NCI-H345 treated with DMSO at 0.1 percent for 48 hours (cell line): ENCODE measurements at regions not wholly inside any gene's neighbourhood (a gene's known extent, or its start where the extent isn't known, plus 50 kb on each side); places are given as distances from the start of the nearest gene placed in this dataset.
"Not testable (repeated sequence)": the region's sequence is repeated elsewhere in the genome, so short reads cannot be mapped to it uniquely, and the experiment has no call there.

Source experiments
- DNase-seq: peaks from one replicate; lab custom pipeline; 2025; ENCODE audit not compliant: unreplicated experiment; lab: John Stamatoyannopoulos, UW

DNA sequence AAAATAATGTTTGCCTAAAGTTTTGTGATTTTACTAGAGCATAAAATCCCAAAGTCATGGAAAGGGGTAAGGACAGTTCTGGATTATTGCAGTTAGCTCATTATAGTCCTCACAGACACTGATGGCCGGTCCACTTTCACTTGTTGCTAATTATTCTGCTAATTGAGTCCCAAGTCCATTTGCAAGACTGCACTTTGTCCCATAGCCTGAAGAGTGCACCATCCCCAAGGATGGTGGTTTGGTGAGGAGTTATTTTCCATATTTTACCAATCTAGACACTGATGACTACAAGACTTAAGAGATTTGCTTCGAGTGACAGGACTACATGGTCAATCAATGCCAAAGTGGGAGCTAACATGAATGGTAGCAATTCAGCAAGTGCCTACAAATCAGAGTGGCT lies 181.8 kb upstream of the CACNA2D1 start:
- DNase-seq = no peak

DNA sequence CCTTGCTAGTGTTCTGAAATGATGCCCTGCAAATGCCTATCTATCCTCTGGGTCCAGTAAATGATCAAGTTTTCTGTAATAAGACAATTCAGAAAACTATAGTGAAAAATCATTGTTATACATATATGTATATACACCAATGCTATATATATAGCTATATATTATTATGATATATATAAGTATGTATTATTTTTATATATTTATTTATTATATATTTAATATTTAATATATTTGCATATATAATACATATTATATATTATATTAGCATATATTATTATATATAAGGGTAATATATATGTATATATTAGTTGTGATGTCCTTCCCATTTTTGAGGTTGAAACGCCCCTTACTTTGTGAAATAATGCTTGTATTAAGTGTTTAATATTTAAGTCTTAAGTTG lies 181.4 kb upstream of the CACNA2D1 start:
- no peak for DNase-seq

DNA sequence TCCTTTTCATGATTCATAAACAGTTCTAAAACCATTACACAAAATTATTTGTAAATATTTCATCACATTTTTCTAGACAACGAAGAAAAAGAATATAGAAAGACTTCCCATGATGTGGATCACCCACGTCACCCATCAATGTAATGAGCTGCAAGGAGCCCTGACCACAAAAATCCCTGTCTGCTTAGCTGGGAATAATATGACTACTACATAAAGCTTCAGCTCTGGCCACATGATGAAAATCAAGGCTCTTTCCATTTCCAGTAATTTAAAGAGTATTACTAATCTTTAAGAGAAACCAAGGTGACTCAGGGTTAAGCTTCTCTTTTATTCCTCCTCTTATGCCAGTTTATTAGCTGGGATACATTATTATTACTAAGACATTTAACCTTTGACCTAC lies 180.8 kb upstream of the CACNA2D1 start:
- DNase-seq = no peak

DNA sequence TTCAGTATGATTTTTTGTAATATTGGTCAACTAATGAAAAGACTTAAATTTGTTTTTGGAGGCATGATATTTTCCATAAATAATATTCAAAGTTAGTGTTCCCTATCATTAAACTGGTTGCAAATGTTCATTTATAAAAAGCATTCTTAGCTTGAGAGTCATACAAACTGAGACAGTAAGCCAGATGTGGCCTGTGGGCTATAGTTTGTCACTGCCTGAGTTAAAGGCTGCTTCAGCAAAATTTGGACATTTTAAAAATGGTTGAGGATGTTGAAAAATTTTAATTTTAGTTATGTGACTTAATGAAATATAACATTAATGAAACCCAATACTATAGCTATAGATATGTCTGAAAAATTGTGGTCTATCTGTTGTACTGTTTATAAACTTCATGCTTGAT lies 180.2 kb upstream of the CACNA2D1 start:
- DNase-seq = no peak

DNA sequence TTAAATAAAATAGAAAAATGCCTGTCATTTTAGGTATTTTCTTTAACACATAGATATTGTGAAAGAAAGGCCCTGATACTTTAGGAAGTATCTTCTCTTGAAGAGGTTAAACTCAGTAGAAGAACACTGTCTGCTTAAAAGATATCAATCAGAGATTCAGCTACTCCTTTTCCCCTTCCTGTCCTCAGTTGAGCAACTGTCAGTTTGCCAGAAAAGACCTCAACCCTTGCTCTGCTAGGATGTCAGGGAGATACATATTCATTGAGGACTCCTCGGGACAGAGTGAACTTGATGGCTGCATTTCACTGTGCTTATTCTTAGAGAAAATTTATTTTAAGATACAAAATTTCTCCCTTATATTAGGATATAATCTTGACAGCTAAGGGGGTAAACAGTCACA lies 173.6 kb upstream of the CACNA2D1 start:
- DNase-seq = no peak

DNA sequence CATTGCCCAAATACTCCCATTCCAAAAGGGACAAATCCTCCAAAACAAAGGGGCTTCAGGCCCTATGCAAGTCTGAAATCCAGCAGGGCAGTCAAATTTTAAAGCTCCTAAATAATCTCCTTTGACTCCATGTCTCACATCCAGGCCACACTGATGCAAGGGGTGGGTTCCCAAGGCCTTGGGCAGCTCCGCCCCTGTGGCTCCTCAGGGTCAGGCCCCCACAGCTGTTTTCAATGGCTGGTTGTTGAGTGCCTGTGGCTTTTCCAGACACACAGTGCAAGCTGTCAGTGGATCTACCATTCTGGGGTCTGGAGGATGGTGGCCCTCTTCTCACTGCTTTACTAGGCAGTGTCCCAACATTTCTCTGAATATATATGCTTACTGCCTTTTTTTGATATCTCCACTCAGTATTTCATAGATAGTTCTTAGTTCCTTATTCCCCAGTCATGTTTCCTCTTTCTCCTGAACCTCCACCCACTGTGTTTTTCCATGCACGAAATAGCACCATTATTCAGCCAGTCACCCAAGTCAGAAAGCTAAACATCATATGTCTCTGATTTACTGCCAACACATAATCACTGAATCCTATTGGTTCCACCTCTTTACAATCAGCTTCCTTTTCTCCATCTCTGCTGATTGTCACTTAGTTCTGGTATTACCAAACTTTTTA lies 172.6 kb upstream of the CACNA2D1 start:
- DNase-seq = no peak

DNA sequence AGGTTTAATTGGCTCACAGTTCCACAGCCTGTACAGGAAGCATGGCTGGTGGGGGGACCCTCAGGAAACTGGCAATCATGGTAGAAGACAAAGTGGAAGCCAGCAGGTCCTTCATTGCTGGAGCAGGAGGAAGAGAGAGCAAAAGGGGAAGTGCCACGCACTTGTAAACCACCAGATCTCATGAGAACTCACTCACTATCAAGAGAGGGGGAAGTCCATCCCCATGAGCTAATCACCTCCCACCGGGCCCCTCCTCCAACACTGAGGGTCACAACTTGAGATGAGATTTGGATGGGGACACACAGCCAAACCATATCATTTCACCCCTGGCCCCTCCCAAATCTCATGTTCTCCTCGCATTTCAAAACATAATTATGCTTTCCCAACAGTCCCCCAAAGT lies 171.9 kb upstream of the CACNA2D1 start:
- no peak for DNase-seq

DNA sequence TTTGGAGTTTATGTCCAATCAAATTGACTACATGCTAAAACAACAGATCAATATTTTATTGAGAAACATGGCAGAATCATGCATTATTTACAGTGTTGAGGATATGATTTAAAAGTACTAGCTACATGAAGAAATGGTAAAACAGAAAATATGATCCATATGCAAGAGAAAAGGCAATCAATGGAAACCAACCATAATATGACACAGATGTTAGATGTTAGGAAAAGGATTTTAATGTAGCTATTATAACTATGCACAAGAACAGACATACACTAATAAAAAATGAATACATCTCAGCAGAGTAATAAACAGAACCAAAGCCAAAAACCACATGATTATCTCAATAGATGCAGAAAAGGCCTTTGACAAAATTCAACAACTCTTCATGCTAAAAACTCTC lies 166.2 kb upstream of the CACNA2D1 start:
- DNase-seq = no peak

DNA sequence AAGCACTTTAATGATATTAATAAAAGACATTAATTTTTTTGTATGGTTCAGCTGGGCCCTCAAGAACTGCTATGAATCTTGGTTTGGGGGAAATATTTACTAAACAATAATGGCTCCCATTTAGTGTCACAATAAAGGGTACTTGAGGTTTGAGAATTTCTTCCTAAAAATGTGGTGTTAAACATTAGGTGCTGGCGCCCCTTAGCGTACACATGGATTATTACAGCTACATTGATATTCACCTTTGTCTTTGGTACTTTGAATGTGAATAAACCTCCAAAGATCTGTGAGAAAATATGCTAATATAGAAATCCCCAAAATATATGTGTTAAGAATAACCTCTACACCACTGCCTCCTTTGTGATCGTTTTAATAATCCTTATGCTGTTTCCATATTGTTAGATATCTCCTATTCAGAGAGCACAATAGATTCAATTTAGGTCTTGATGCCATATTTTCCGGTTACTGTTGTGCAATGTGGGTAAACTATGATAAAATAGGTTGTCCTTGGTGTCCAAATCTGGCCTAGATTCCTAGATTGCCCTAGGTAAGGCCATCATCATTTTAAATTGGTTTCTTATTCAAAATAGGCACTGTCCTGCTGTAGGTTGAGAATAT lies 161.8 kb upstream of the CACNA2D1 start:
- peak; percentile 42 for DNase-seq

DNA sequence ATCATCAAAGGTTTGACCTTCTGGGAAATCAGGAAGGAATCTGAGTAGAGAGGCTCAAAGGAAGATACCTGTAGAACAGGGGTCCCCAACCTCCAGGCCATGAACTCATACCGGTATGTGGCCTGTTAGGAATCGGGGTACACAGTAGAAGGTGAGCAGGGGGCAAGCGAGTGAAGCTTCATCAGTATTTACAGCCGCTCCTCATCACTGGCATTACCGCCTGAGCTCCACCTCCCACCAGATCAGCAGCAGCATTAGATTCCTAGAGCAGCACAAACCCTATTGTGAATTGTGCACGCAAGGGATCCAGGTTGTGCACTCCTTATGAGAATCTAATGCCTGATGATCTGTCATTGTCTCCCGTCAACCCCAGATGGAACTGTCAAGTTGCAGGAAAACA lies 158.5 kb upstream of the CACNA2D1 start:
- no peak for DNase-seq

DNA sequence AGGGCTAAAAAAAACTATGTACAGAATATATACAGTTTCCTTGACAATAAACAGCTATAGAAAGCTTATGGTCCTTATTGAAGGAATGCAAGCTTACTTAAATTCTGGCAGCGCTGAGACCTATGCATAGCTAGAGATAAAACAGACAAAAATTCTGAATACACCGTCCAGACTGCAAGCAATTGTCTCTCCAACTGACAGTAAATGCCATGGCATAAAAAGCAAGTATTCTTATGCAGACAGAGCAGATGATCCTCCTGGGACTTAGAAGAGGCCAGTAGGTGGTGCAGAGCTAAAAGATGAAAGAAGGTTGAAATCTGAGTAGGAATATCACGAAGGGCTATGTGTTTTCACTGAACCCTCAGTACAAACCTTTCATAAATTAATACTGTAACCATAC lies 157.0 kb upstream of the CACNA2D1 start:
- no peak for DNase-seq

DNA sequence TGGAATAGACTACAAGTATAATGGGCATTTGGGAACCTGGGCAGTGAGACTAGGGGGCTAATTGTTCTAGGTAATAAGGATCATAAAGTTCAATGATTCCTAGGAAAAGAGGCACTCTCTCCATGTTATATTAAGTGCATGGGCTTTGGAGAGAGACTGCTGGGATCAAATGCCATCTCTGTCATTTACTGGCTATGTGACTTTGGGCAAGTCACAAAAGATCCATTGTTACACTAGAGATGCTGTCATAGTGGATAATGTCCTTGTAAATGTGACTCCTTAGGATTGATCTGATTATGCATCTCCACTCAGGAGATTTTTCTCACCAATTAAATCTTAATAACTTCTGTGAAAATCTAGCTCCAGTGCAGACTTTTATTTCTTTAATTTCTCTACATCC lies 156.3 kb upstream of the CACNA2D1 start:
- DNase-seq = no peak

DNA sequence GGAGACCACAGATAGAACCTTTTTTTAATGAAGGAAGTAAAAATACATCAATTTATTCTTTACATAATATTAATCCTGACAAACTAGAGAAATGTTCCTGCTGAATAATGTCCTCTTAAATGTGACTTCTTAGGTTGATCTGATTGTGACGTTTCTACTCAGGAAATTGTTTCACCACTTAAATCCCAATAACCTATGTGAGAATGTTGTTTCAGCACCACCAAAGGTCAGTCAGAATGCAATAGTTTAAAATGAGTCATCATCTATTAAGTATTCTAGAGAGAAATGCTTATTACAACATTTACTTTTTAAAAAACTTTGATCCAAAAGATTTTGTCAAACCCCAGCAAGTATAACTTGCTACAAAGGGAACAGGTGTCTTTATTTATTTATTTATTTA lies 155.4 kb upstream of the CACNA2D1 start:
- DNase-seq = no peak

DNA sequence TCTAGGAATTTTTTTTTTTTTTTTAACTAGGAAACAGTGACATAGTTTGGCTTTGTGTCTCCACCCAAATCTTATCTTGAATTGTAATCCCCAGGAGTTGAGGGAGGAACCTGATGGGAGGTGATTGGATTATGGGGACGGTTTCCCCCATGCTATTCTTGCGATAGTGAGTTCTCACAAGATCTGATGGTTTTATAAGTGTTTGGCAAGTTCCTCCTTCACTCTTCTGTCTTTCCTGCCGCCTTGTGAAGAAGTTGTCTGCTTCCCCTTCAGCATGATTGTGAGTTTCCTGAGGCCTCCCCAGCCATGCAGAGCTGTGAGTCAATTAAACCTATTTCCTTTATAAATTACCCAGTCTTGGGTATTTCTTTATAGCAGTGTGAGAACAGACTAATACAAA lies 152.2 kb upstream of the CACNA2D1 start:
- not testable (repeated sequence) for DNase-seq

DNA sequence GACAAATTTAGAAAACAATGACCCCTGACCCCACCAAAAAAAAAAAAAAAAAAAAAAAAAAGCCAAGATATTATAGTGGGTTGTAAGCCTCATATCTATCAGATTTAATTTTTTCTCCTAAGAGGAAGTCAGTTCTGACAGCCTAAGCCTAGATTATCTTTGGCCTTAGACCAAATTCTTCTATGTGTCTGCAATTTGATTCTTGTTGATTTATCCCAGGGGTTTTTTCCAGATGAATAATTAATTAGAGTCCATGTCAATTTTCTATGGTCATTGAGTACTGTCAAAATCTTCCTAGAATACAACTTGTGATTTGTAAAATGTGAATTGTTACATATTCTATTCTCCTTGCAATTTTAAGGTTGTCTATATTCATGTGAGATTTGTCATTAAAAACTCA lies 151.6 kb upstream of the CACNA2D1 start:
- DNase-seq = no peak

DNA sequence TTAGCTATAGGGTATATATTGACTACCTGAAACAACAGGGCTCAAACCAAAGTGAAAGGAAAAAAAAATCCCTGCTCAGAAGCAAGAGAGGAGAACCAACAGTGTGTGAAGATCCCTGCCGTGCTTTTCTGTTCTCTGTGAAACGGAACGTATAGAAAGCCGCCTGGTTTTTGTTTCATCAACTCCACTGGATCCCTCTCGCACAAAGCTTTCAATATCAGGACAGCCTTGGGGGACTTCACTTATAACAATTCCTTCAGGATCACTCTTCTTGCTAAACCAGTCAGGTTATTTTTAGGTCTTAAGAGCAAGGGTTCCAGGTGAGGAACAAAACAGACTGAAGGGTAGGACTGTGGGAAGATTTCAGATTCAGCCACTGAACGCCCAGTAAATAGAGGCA lies 151.1 kb upstream of the CACNA2D1 start:
- DNase-seq = peak; percentile 89

DNA sequence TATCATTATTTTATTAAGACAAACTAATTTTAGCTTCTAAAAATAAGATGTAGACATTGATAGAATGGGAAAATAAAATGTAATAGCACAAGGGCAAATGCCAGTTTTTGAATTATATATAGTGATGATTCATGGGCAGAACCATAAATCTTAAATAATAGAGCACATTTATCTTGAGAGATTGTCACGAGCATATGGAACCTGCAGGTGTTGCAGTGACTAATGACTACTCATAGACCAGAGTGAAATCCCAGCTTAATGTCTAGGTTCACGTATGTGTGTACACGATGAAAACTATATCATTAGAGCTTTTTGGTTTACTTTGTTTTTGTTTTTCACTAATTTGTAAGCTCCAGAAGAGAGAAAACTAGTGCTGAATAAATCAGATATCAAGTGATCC lies 150.2 kb upstream of the CACNA2D1 start:
- DNase-seq = peak; percentile 41

DNA sequence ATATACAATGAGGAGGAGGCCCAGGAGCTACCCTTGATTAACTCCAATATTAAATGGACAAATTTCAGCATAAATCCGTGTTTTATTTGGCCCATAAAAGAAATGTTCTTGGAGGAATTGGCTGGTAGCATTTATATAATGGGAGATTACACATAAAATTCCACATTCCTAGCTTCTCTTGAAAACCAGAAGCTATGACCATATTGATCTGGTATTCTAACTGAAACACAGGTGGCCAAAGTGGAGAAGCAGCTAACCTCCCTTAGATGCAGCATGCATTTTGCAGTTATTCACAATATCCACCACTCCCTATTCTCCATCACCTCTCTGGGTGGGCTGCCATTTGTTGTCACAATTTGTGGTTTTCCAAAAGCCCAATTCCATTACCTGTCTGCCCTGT lies 148.8 kb upstream of the CACNA2D1 start:
- no peak for DNase-seq

DNA sequence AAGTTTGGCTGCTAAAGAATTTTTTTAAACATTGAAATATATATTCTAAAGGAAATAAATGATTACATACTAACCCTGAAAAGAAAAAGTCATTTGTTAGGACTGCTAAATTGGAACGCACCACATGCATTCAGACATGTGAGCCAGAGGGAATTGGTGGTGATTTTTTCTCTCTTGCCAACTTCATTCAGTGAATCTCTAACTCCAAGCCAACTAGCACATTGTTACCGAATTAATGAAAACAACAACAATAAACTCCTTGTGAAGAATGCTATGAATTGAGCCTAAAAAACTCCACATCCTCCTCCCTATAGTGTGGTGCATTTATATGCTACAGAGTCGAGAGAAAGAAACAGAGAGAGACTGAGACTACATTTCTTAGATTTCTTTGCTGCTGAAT lies 135.5 kb upstream of the CACNA2D1 start:
- no peak for DNase-seq

DNA sequence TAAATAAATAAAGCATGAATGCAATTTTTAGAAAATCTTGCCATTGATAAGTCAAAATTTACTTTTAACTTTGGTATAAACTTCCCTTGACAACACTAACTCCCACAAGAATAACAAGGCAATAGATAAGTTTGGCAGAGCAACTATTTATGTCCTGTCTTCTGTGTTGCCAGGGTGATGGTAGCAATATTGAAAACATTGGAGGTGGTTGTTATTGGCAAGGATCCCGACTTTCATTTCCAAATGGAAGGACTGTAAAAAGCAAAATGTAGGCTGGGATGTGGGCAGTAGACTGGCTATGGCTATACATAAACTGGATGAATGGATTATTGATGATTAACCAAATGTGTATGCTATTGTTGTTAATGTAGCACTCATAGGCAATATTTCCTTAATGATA lies 134.9 kb upstream of the CACNA2D1 start:
- no peak for DNase-seq

DNA sequence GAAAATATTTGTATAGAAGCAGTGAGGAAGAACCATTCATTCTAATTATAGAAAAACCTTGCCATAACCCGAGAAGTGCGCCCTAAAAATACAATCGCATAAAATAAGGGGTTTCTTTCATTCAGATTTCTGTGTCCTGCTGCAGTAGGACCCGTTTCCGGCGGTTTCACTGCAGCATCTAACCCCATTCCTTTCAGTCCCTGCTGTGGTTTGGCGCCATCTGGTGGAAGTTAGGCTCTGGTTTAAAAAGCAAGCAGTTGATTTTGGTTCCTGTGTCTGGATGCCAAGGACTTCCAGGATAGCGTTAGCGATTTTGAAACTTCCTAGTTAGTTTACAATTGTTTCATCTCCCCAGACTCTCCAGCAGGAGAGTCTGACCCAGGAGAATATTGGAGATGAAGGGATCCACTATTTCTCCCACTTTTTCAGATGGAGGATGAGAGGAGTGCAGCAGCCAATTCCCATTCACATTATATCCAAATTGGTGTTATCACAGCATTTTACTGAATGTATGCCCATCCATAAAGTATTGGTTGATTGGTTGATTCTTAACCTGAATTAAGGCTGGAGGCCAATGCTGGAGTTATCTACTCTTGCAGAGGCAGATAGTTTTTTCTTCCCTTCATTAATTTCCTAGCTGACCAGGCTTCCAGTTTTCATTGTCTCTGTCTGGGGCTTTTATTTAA lies 128.8 kb upstream of the CACNA2D1 start:
- DNase-seq = peak; percentile 91

DNA sequence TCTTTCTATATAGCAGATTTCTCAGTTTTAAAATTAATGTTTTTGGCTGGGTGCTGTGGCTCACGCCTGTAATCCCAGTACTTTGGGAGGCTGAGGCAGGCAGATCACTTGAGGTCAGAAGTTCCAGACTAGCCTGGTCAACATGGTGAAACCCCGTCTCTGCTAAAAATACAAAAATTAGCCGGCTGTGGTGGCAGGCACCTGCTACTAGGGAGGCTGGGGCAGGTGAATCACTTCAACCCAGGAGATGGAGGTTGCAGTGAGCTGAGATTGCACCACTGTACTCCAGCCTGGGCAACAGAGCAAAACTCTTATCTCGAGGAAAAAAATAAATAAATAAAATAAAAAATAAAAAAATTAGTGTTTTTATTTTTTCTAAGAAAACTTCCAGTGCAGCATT lies 127.5 kb upstream of the CACNA2D1 start:
- not testable (repeated sequence) for DNase-seq

DNA sequence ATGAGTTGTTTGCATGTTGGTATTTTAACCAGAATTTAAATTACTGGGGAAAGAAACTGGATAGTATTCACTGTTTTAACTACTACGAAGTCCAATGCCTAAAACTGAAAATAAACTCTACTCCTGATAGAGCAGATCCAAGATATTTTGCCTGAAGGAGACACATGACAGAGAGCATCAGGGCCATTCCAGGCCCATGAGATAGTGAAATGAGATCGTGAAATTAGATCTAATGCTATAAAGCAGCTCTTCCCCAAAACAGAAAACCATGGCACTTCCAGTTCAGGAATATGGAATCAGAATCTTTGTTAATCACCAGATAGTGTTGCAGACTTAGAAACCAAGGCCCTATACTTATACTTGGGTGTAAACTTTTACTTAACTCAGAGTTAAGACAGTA lies 124.3 kb upstream of the CACNA2D1 start:
- DNase-seq = no peak
